ENCODE measurements at regions not wholly inside any gene's neighbourhood (a gene's known extent, or its start where the extent isn't known, plus 50 kb on each side); places are given as distances from the start of the nearest gene placed in this dataset.

DNA sequence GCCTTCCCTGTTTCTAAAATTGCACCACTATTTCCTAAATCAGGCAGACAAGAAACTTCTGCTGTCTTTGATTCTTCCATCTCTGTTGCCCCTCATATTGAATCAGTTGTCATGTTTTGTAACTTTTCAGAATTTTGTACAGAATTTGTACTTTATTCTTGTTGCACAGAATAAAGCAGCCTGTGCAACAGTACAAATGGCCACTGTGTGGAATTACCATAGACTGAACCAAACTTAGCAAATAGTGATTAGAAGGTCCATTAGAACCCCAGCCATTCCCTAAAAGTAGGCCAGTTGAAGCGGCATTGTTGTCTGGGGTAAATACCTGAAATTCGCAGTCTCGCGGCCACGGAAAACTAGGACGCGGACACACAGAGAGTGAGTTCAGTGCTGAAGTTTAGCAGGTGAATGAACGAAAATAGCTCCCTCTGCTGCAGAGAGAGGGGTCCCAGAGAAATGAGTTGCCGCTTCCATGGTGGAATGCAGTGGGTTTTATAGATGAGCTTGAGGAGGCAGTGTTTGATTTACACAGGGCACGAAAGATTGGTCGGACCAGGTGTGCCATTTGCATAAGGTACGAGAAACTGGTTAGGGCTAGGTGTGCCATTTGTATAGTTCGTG lies 71.8 kb downstream of the C4orf33 start:
- 61 to 66% methylated on average over 10 of the region's 13 CpGs for WGBS, 2 experiments (ENCODE audit: insufficient coverage in 2 of 2)
- no peaks in the 10 kb centered on the region for H3K4me1 ChIP-seq (ENCODE audit: control insufficient read depth, insufficient read depth, low read length, poor library complexity, severe bottlenecking)
- no peaks in the 10 kb centered on the region for H3K36me3 ChIP-seq (ENCODE audit: control insufficient read depth, insufficient read depth, low read length)
- H3K27ac ChIP-seq (ENCODE audit: low read depth, low read length, severe bottlenecking), result no peak overlapping the region
- no peaks in the 10 kb centered on the region for H3K9me3 ChIP-seq (ENCODE audit: control insufficient read depth, low read length)
- no peak overlapping the region for H3K4me3 ChIP-seq (ENCODE audit: extremely low read depth, insufficient read depth, low read length, poor library complexity, severe bottlenecking)

DNA sequence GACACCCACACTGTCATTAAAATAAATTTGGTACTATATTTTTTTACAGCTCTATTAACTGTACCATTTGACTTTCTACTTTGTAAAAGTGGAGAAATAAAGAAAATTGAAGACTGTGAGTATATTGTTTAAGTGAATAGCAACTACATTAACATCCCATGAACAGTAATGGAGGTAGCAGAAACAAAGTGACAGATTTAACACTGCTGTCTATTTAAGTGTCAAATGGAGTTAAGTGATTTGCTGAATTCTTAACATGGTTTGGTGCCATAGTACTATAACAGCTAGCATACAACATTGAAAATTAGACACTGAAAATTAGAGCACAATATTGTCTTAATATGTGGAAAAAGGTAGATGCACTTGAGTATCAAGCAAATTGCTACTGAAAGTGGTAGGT lies 76.2 kb downstream of the C4orf33 start:
- Histone ChIP-seq H3K27ac (ENCODE audit: low read depth, low read length, severe bottlenecking) (no peak overlapping the region), H3K4me3 (ENCODE audit: extremely low read depth, insufficient read depth, low read length, poor library complexity, severe bottlenecking) (no peak overlapping the region), H3K9me3 (ENCODE audit: control insufficient read depth, low read length) (no peaks in the 10 kb centered on the region), H3K4me1 (ENCODE audit: control insufficient read depth, insufficient read depth, low read length, poor library complexity, severe bottlenecking) (no peaks in the 10 kb centered on the region), H3K36me3 (ENCODE audit: control insufficient read depth, insufficient read depth, low read length) (no peaks in the 10 kb centered on the region)

DNA sequence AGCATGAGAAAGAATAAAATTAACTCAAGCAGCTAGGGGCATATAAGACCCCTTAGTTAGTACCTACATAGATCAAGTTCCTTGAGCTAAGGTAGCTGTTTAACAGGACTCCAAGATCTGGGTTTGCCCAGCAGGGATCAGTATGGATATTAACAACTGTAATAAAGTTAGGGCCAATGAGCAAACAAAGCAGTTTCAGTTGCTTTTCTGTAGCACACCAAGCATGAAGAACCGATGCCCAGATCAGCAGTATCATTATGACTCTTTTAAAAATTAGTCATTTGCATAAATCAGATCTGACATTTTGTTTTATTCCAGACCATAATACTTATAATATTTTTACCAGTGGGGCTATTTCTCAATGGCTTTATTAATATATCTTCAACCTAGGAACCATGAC lies 80.9 kb downstream of the C4orf33 start:
- 89% methylated on average over 1 of the region's 1 CpG; no CpG with 5 or more reads in 1 of the 2 experiments for WGBS, 2 experiments (ENCODE audit: insufficient coverage in 2 of 2)
- no peaks in the 10 kb centered on the region for H3K4me1 ChIP-seq (ENCODE audit: control insufficient read depth, insufficient read depth, low read length, poor library complexity, severe bottlenecking)
- H3K4me3 ChIP-seq (ENCODE audit: extremely low read depth, insufficient read depth, low read length, poor library complexity, severe bottlenecking), result no peak overlapping the region
- no peaks in the 10 kb centered on the region for H3K9me3 ChIP-seq (ENCODE audit: control insufficient read depth, low read length)
- no peaks in the 10 kb centered on the region for H3K36me3 ChIP-seq (ENCODE audit: control insufficient read depth, insufficient read depth, low read length)
- no peak overlapping the region for H3K27ac ChIP-seq (ENCODE audit: low read depth, low read length, severe bottlenecking)

DNA sequence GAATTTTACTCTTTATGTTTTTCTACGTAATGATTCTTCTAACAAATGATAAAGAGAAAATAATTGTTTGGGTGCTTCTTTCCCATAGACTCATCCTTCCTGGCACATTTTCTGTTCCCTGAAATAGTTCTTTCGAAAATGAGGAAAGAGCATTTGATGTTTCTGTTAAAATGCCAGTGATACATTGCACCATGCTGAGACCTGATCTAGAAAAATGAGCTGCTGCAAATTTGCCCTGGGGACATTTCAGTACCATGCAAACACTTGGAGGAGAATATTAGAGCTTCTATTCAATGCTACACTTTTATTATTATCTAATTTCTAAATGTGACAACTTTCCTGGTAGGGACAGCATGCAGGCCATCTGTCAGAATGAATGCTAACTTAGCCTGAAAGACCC lies 83.3 kb downstream of the C4orf33 start:
- H3K27ac ChIP-seq (ENCODE audit: low read depth, low read length, severe bottlenecking), result no peak overlapping the region
- H3K36me3 ChIP-seq (ENCODE audit: control insufficient read depth, insufficient read depth, low read length), result no peaks in the 10 kb centered on the region
- H3K4me3 ChIP-seq (ENCODE audit: extremely low read depth, insufficient read depth, low read length, poor library complexity, severe bottlenecking), result no peak overlapping the region
- H3K9me3 ChIP-seq (ENCODE audit: control insufficient read depth, low read length), result no peaks in the 10 kb centered on the region
- H3K4me1 ChIP-seq (ENCODE audit: control insufficient read depth, insufficient read depth, low read length, poor library complexity, severe bottlenecking), result no peaks in the 10 kb centered on the region
- no CpG with 5 or more reads among the region's 2 CpGs for WGBS, 2 experiments (ENCODE audit: insufficient coverage in 2 of 2)

DNA sequence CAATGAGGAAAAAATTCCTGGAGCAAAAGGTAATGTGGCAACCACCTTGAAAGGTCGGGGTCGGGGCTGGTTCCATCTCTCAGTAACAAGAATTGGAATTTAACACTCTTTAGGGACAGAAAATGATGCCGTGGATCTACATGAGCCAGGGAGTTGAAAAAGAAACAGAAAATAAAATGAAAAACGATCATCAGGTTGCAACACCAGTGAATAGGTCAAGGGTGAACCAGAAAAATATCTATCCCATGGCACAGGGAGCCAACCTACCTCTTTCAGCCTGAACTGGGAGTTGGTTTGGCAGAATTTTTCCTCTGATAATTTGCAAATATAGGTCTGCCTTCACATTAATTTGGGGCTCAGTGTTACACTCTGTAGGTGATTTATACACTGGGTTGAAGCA lies 93.7 kb downstream of the C4orf33 start:
- WGBS, 2 experiments (ENCODE audit: insufficient coverage in 2 of 2), result 74% methylated on average over 3 of the region's 4 CpGs; no CpG with 5 or more reads in 1 of the 2 experiments
- no peak overlapping the region for H3K27ac ChIP-seq (ENCODE audit: low read depth, low read length, severe bottlenecking)
- H3K36me3 ChIP-seq (ENCODE audit: control insufficient read depth, insufficient read depth, low read length), result no peaks in the 10 kb centered on the region
- no peaks in the 10 kb centered on the region for H3K4me1 ChIP-seq (ENCODE audit: control insufficient read depth, insufficient read depth, low read length, poor library complexity, severe bottlenecking)
- H3K4me3 ChIP-seq (ENCODE audit: extremely low read depth, insufficient read depth, low read length, poor library complexity, severe bottlenecking), result no peak overlapping the region
- no peaks in the 10 kb centered on the region for H3K9me3 ChIP-seq (ENCODE audit: control insufficient read depth, low read length)

DNA sequence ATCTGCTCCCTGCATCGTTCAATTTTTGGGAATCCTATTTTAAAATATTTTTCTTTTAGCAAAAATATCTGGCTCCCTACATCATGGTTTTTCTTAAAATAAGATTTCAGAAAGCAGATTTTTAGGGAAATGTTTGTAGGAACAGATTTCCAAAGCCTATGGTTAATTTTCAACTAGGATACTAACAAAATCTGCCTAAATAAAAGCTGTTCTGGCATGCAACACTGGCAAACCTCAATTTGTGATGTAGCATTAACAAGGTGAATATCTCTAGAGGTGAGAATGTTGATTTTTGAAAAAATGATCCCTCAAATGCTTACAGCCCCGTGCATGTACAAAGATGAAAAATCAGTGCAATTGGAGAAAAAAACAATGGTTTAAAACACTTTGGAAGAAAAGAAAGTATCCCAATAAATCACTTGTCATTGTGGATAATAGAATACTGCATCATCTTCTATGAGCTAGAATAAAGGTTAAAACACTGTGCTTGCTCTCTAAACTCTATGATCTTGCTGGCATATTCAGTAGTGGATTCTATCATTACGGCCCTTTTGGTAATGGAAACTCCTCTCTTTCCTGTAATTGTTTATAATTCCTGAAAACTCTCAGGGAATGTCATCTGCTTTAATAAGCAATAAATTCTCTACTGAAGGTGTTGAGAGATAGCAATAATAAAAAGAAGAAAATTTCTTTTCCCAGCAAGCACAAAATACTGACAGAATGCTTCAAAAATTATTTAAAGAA lies 97.6 kb downstream of the C4orf33 start:
- no peak overlapping the region for H3K27ac ChIP-seq (ENCODE audit: low read depth, low read length, severe bottlenecking)
- no peak overlapping the region for H3K4me3 ChIP-seq (ENCODE audit: extremely low read depth, insufficient read depth, low read length, poor library complexity, severe bottlenecking)
- no peaks in the 10 kb centered on the region for H3K36me3 ChIP-seq (ENCODE audit: control insufficient read depth, insufficient read depth, low read length)
- H3K4me1 ChIP-seq (ENCODE audit: control insufficient read depth, insufficient read depth, low read length, poor library complexity, severe bottlenecking), result no peaks in the 10 kb centered on the region
- WGBS, 2 experiments (ENCODE audit: insufficient coverage in 2 of 2), result 100% methylated on average over 1 of the region's 3 CpGs; no CpG with 5 or more reads in 1 of the 2 experiments
- no peaks in the 10 kb centered on the region for H3K9me3 ChIP-seq (ENCODE audit: control insufficient read depth, low read length)

DNA sequence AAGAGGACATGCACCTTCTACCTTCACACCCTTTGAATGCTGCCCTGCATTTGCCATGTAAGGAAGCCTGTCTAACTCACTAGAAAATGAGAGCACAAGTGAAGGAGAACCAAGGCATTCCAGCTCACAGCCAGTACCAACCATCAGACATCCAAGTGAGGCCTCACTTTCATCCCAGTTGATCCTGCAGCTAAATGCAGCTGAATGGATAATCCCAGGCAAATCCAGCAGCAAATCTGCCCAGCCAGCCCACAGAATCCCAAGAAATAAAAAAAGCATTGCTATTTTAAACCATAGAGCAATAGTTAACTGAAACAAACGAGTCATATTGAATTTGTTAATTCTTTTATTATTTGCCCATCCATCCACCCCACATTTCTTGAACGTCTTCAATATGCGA lies 112.5 kb downstream of the C4orf33 start:
- no peaks in the 10 kb centered on the region for H3K9me3 ChIP-seq (ENCODE audit: control insufficient read depth, low read length)
- no peak overlapping the region for H3K27ac ChIP-seq (ENCODE audit: low read depth, low read length, severe bottlenecking)
- no peaks in the 10 kb centered on the region for H3K36me3 ChIP-seq (ENCODE audit: control insufficient read depth, insufficient read depth, low read length)
- H3K4me1 ChIP-seq (ENCODE audit: control insufficient read depth, insufficient read depth, low read length, poor library complexity, severe bottlenecking), result no peaks in the 10 kb centered on the region
- 67% methylated on average over 1 of the region's 3 CpGs; no CpG with 5 or more reads in 1 of the 2 experiments for WGBS, 2 experiments (ENCODE audit: insufficient coverage in 2 of 2)
- no peak overlapping the region for H3K4me3 ChIP-seq (ENCODE audit: extremely low read depth, insufficient read depth, low read length, poor library complexity, severe bottlenecking)

DNA sequence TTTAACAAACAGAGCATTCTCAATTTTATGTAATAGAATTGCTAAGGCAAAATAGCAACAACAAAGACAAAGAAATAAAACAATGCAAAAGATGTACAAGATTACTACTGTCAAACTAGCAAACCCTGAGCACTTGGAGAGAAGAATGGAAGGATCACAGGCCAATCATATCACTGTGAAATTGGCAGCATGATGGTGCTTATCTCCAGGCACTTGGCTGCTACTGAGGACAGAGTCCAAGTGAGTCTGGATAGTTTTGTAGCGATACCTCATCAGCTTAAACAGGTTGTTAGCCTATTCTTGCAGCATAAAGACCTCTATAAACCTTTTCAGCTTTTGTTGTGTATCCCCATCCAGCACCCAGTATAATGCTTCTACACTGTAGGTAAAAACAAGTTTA lies 117.7 kb downstream of the C4orf33 start:
- H3K4me1 ChIP-seq (ENCODE audit: control insufficient read depth, insufficient read depth, low read length, poor library complexity, severe bottlenecking), result no peaks in the 10 kb centered on the region
- H3K9me3 ChIP-seq (ENCODE audit: control insufficient read depth, low read length), result no peaks in the 10 kb centered on the region
- H3K4me3 ChIP-seq (ENCODE audit: extremely low read depth, insufficient read depth, low read length, poor library complexity, severe bottlenecking), result no peak overlapping the region
- no peaks in the 10 kb centered on the region for H3K36me3 ChIP-seq (ENCODE audit: control insufficient read depth, insufficient read depth, low read length)
- no peak overlapping the region for H3K27ac ChIP-seq (ENCODE audit: low read depth, low read length, severe bottlenecking)
- WGBS, 2 experiments (ENCODE audit: insufficient coverage in 2 of 2), result 83 to 100% methylated on average over 1 of the region's 1 CpG

DNA sequence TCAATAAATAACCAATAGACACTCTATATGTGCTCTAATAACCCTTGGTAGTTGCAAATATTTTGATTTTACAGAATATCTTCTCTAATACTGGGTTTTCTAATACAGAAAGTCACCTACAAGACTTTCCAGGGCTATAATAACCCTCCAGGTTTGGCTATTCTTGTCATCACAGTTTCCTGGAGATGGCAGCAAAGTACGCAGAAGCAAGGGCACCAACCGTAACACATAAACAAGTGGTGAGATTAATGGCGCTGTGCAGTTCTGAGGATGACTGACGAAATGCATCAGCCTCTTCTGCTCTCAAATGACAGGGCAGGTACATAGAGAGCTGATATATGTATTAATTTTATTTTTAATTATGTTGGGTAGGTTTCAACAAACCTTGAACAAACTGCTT lies 122.4 kb downstream of the C4orf33 start:
- Histone ChIP-seq H3K9me3 (ENCODE audit: control insufficient read depth, low read length) (no peaks in the 10 kb centered on the region), H3K4me1 (ENCODE audit: control insufficient read depth, insufficient read depth, low read length, poor library complexity, severe bottlenecking) (no peaks in the 10 kb centered on the region), H3K4me3 (ENCODE audit: extremely low read depth, insufficient read depth, low read length, poor library complexity, severe bottlenecking) (no peak overlapping the region), H3K27ac (ENCODE audit: low read depth, low read length, severe bottlenecking) (no peak overlapping the region), H3K36me3 (ENCODE audit: control insufficient read depth, insufficient read depth, low read length) (no peaks in the 10 kb centered on the region)
- WGBS, 2 experiments (ENCODE audit: insufficient coverage in 2 of 2), result 40 to 79% methylated on average over 2 of the region's 4 CpGs

DNA sequence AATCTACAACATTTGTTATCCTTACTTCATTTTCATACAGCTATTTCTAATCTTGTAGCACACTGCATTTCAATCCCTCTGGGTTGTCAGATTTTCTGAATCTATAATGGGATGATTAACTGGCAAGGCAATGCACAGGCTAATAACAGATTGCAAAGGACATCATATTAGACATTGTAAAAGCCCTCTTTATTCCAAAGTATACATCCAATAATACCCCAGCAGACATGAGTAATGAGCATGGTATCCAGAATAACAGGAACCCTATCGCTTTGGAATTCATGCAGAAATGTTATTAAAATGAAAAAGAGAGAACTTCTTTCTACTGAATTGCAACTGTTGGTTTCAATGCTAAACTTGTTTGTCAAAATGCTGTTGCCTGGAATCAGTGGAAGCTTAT lies 122.9 kb downstream of the C4orf33 start:
- no peaks in the 10 kb centered on the region for H3K36me3 ChIP-seq (ENCODE audit: control insufficient read depth, insufficient read depth, low read length)
- H3K9me3 ChIP-seq (ENCODE audit: control insufficient read depth, low read length), result no peaks in the 10 kb centered on the region
- H3K27ac ChIP-seq (ENCODE audit: low read depth, low read length, severe bottlenecking), result no peak overlapping the region
- WGBS, 2 experiments (ENCODE audit: insufficient coverage in 2 of 2), result 71% methylated on average over 1 of the region's 1 CpG; no CpG with 5 or more reads in 1 of the 2 experiments
- no peak overlapping the region for H3K4me3 ChIP-seq (ENCODE audit: extremely low read depth, insufficient read depth, low read length, poor library complexity, severe bottlenecking)
- no peaks in the 10 kb centered on the region for H3K4me1 ChIP-seq (ENCODE audit: control insufficient read depth, insufficient read depth, low read length, poor library complexity, severe bottlenecking)

DNA sequence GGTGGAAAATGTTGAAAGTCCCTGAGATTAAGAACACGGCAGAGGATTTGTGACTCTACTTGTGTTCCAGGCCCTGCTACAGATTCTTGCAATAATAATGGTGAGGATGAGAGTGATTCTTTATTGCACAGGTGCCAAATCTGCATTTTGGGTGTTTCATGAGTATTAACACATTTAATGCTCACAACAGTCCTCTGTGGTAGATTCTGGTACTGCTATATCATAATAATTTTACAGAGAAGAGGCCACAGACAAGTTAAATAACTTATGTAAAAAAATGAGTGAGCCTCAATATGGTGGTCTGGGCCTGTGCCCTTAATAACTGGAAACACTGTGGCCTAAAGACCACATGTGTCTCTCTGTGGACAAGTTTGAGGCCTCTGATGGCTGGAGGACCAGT lies 124.3 kb downstream of the C4orf33 start:
- H3K4me3 ChIP-seq (ENCODE audit: extremely low read depth, insufficient read depth, low read length, poor library complexity, severe bottlenecking), result no peak overlapping the region
- H3K9me3 ChIP-seq (ENCODE audit: control insufficient read depth, low read length), result no peaks in the 10 kb centered on the region
- H3K27ac ChIP-seq (ENCODE audit: low read depth, low read length, severe bottlenecking), result no peak overlapping the region
- H3K4me1 ChIP-seq (ENCODE audit: control insufficient read depth, insufficient read depth, low read length, poor library complexity, severe bottlenecking), result no peaks in the 10 kb centered on the region
- WGBS, 2 experiments (ENCODE audit: insufficient coverage in 2 of 2), result 63% methylated on average over 1 of the region's 1 CpG; no CpG with 5 or more reads in 1 of the 2 experiments
- no peaks in the 10 kb centered on the region for H3K36me3 ChIP-seq (ENCODE audit: control insufficient read depth, insufficient read depth, low read length)
